HepG2 (cell line): ENCODE measurements at regions not wholly inside any gene's neighbourhood (a gene's known extent, or its start where the extent isn't known, plus 50 kb on each side); places are given as distances from the start of the nearest gene placed in this dataset.

Source experiments
- ATAC-seq: fragments of 200-7000 bp; cut with Tn5 transposase; 3 replicates; pipeline ENCODE4 v1.9.1; 2020; ENCODE audit warnings: mild to moderate bottlenecking, moderate library complexity
- BruUV-seq: library from RNA; stranded (reverse); fragments of 400-500 nt; replicated peaks from 2 replicates; lab custom pipeline; 2021; lab: Mats Ljungman, UMichigan
- CTCF ChIA-PET: fragments of 300-600 bp; formaldehyde crosslinking; extraction: SDS; loops from one replicate; lab custom pipeline; 2021; ENCODE audit warnings: low total read pairs, inconsistent platforms, low intra/inter-chr PET ratio; lab: Yijun Ruan, JAX
- POLR2A ChIA-PET: fragments of 350-600 bp; sonication (Branson Sonifier 250); formaldehyde crosslinking; loops from one replicate; lab custom pipeline; 2020; ENCODE audit warnings: antibody characterized with exemption, inconsistent platforms; lab: Yijun Ruan, JAX
- DNase-seq: peaks from one replicate; pipeline ENCODE4 v3.0.0-alpha.2; 2015; ENCODE audit warnings: low spot score
- FAIRE-seq: peaks from 3 replicates; lab custom pipeline; 2011; peaks lifted over from hg19 to GRCh38; lab: Jason Lieb, UNC
- H2AFZ ChIP-seq: one replicate; pipeline ENCODE4 v1.6.1; 2011; ENCODE audit warnings: low read length, inconsistent platforms
- H3K27ac ChIP-seq: fragments of 300-600 bp; 3 replicates; pipeline ENCODE4 v1.8.0; 2011; ENCODE audit warnings: mixed run types, mild to moderate bottlenecking, mixed read lengths, low read length, inconsistent platforms; ENCODE audit not compliant: insufficient read depth; ENCODE audit errors: extremely low read length
- H3K27me3 ChIP-seq, 2 experiments: fragments of 200-600 bp in 1 of 2; 2 replicates in 1 of 2; 3 replicates in 1 of 2; pipeline versions ENCODE4 v1.6.0 to v1.8.0; 2011; ENCODE audit warnings: low read length in 2 of 2, mild to moderate bottlenecking in 2 of 2, moderate library complexity in 2 of 2, inconsistent platforms in 1 of 2; ENCODE audit not compliant: insufficient read depth in 2 of 2, control insufficient read depth in 1 of 2
- H3K36me3 ChIP-seq, 2 experiments: fragments of 200-600 bp in 1 of 2; replicated peaks in 1 of 2; 2 replicates in 1 of 2; 3 replicates in 1 of 2; pipeline versions ENCODE4 v1.5.1 to v1.8.0; 2011; ENCODE audit warnings: low read length in 2 of 2, inconsistent platforms in 1 of 2; ENCODE audit not compliant: insufficient read depth in 2 of 2, control insufficient read depth in 1 of 2
- H3K4me1 ChIP-seq: 2 replicates; pipeline ENCODE4 v1.5.1; 2012; ENCODE audit warnings: low read length, inconsistent platforms; ENCODE audit not compliant: insufficient read depth
- H3K4me2 ChIP-seq: 2 replicates; pipeline ENCODE4 v1.6.0; 2011; ENCODE audit warnings: low read depth, low read length, inconsistent platforms
- H3K4me3 ChIP-seq, 3 experiments: fragments of 200-600 bp in 1 of 3; sonication (generic), shearing (Covaris generic) in 1 of 3; replicated peaks in 1 of 3; 2 replicates each; pipeline ENCODE4 v1.5.1; 2011 to 2016; ENCODE audit warnings: low read length in 3 of 3, inconsistent platforms in 2 of 3, low read depth in 2 of 3, mild to moderate bottlenecking in 2 of 3, control low read depth in 1 of 3, mixed read lengths in 1 of 3; ENCODE audit not compliant: insufficient read depth in 1 of 3
- H3K79me2 ChIP-seq: one replicate; pipeline ENCODE4 v1.6.1; 2011; ENCODE audit warnings: low read length, inconsistent platforms; ENCODE audit not compliant: insufficient read depth
- H3K9ac ChIP-seq: 2 replicates; pipeline ENCODE4 v1.6.0; 2011; ENCODE audit warnings: mild to moderate bottlenecking, low read depth, low read length, inconsistent platforms; ENCODE audit not compliant: insufficient read depth
- H3K9me3 ChIP-seq: 2 replicates; pipeline ENCODE4 v1.5.1; 2012; ENCODE audit warnings: mild to moderate bottlenecking, low read length
- H4K20me1 ChIP-seq: 2 replicates; pipeline ENCODE4 v1.6.0; 2011; ENCODE audit warnings: inconsistent platforms, mild to moderate bottlenecking, low read length, moderate library complexity; ENCODE audit not compliant: insufficient read depth
- ATM ChIP-seq: fragments of 450-650 bp; IDR thresholded peaks from 2 replicates; pipeline ENCODE4 v1.7.1; 2017; ENCODE audit warnings: mild to moderate bottlenecking, borderline replicate concordance
- BCL6 ChIP-seq: IDR thresholded peaks from 2 replicates; pipeline ENCODE4 v1.6.1; 2016; ENCODE audit warnings: missing genetic modification reagents, missing compliant biosample characterization
- CTCF ChIP-seq: sonication (generic); formaldehyde crosslinking; IDR thresholded peaks from 2 replicates; pipeline ENCODE4 v1.5.0; 2020; ENCODE audit warnings: mild to moderate bottlenecking, missing genetic modification reagents, moderate library complexity
- IRF2 ChIP-seq: IDR thresholded peaks from 2 replicates; pipeline ENCODE4 v1.6.1; 2018; ENCODE audit warnings: missing genetic modification reagents, missing compliant biosample characterization
- MAZ ChIP-seq, 2 experiments: sonication (generic) in 1 of 2; formaldehyde crosslinking in 1 of 2; IDR thresholded peaks; 2 replicates each; pipeline versions ENCODE4 v1.5.0 to v1.6.1; 2012 to 2020; ENCODE audit warnings: low read depth in 2 of 2, mild to moderate bottlenecking in 2 of 2, borderline replicate concordance in 1 of 2, improper control_type of control experiment in 1 of 2, low read length in 1 of 2, missing genetic modification reagents in 1 of 2, moderate library complexity in 1 of 2
- SPEN ChIP-seq: sonication (generic); formaldehyde crosslinking; IDR thresholded peaks from 2 replicates; pipeline ENCODE4 v1.5.1; 2020; ENCODE audit warnings: low read depth, mild to moderate bottlenecking, missing genetic modification reagents
- WIZ ChIP-seq: sonication (generic); formaldehyde crosslinking; IDR thresholded peaks from 2 replicates; pipeline ENCODE4 v1.5.1; 2020; ENCODE audit warnings: mild to moderate bottlenecking, missing genetic modification reagents
- ZNF280B ChIP-seq: sonication (generic); formaldehyde crosslinking; IDR thresholded peaks from 2 replicates; pipeline ENCODE4 v1.5.0; 2020; ENCODE audit warnings: missing genetic modification reagents, mild to moderate bottlenecking, borderline replicate concordance
- ZSCAN21 ChIP-seq: sonication (generic); formaldehyde crosslinking; IDR thresholded peaks from 2 replicates; pipeline ENCODE4 v1.8.0; 2022; ENCODE audit warnings: mild to moderate bottlenecking, missing genetic modification reagents, moderate library complexity, borderline replicate concordance
- in situ Hi-C: cut with HindIII; loops from 2 replicates; pipeline ENCODE4 v1.10.0; 2017; ENCODE audit warnings: low pct_unique_long_range_greater_than_20kb; ENCODE audit not compliant: extremely low pct_ligation_motif_present
- intact Hi-C: fragments of 100-400 bp; cut with micrococcal nuclease; formaldehyde crosslinking; loops from one replicate; pipeline ENCODE4 v1.10.0; 2022; ENCODE audit not compliant: unreplicated experiment

- POLR2A ChIA-PET = no interaction called here
- Histone ChIP-seq H3K4me3 (no peak overlapping the region), H3K79me2 (no peaks in the 10 kb centered on the region), H3K27ac (no peak overlapping the region), H3K9ac (no peak overlapping the region), H4K20me1 (no peaks in the 10 kb centered on the region), H3K9me3 (no peaks in the 10 kb centered on the region), H3K27me3 (no peaks in the 10 kb centered on the region), H3K4me2 (no peak overlapping the region), H2AFZ (no peak overlapping the region), H3K36me3 (no peaks in the 10 kb centered on the region), H3K4me1 (no peaks in the 10 kb centered on the region)
- TF ChIP-seq ATM (no peak), ZSCAN21 (CRISPR knock-in tag) (no peak), MAZ (IDR thresholded peaks at IDR 0.05; ENCODE audit: borderline replicate concordance, low read depth, low read length) (no peak), MAZ (CRISPR knock-in tag; IDR thresholded peaks at IDR 0.05; ENCODE audit: low read depth) (no peak), BCL6 (CRISPR knock-in tag) (no peak), IRF2 (CRISPR knock-in tag) (no peak), CTCF (CRISPR knock-in tag) (no peak), ZNF280B (no peak), SPEN (CRISPR knock-in tag) (no peak), WIZ (CRISPR knock-in tag) (no peak)
- BruUV-seq = no TSS peak
- DNase-seq (no peak), FAIRE-seq (no peak), ATAC-seq (no peak)
- intact Hi-C loops (no loop called here), in situ Hi-C loops (no loop called here)
- CTCF ChIA-PET = no interaction called here
These were observed 496.7 kb upstream of the CDH9 start for GRCh38 chr5:27535031-27535557.
